B cell (primary cell): ENCODE measurements at regions not wholly inside any gene's neighbourhood (a gene's known extent, or its start where the extent isn't known, plus 50 kb on each side); places are given as distances from the start of the nearest gene placed in this dataset.

Source experiments
- ATAC-seq: fragments of 200-7000 bp; cut with Tn5 transposase; one replicate; pipeline ENCODE4 v1.10.0; 2021; ENCODE audit warnings: low read depth, mild to moderate bottlenecking, moderate number of reproducible peaks, moderate library complexity
- CTCF ChIA-PET: fragments of 350-600 bp; sonication (Branson Sonifier 250); formaldehyde crosslinking; loops from one replicate; lab custom pipeline; 2021; ENCODE audit warnings: antibody characterized with exemption, inconsistent platforms; lab: Charles Lee
- POLR2A ChIA-PET: fragments of 350-600 bp; sonication (Branson Sonifier 250); formaldehyde crosslinking; loops from one replicate; lab custom pipeline; 2021; ENCODE audit warnings: antibody characterized with exemption; lab: Charles Lee
- DNase-seq: peaks from one replicate; pipeline ENCODE4 v3.0.0; 2013
- H2AFZ ChIP-seq: 2 replicates; pipeline ENCODE4 v1.6.1; 2012; ENCODE audit warnings: mild to moderate bottlenecking, low read depth, low read length; ENCODE audit not compliant: insufficient read depth, poor library complexity, severe bottlenecking
- H3K27ac ChIP-seq, 2 donors: 1 replicate in 1 of 2; 2 replicates in 1 of 2; pipeline ENCODE4 v1.5.1; 2012 to 2013; ENCODE audit warnings: low read length in 2 of 2, mild to moderate bottlenecking in 2 of 2, moderate library complexity in 1 of 2
- H3K27me3 ChIP-seq, 4 experiments: fragments of 200-600 bp in 1 of 4; sonication (generic) in 1 of 4; replicated peaks in 1 of 4; 1 replicate in 2 of 4; 2 replicates in 2 of 4; pipeline versions ENCODE4 v1.6.1 to v1.7.0; 2013 to 2016; ENCODE audit warnings: low read length in 3 of 4, mild to moderate bottlenecking in 2 of 4, mixed read lengths in 1 of 4, moderate library complexity in 1 of 4; ENCODE audit not compliant: insufficient read depth in 4 of 4, control insufficient read depth in 3 of 4; ENCODE audit errors: control extremely low read depth in 1 of 4
- H3K36me3 ChIP-seq, 2 experiments: replicated peaks in 1 of 2; 1 replicate in 1 of 2; 2 replicates in 1 of 2; pipeline versions ENCODE4 v1.6.1 to v1.7.1; 2013; ENCODE audit warnings: low read length in 1 of 2; ENCODE audit not compliant: insufficient read depth in 2 of 2, control insufficient read depth in 1 of 2; ENCODE audit errors: control extremely low read depth in 1 of 2, extremely low read depth in 1 of 2
- H3K4me1 ChIP-seq, 2 donors: fragments of 200-600 bp in 1 of 2; sonication (generic) in 1 of 2; 1 replicate in 1 of 2; 2 replicates in 1 of 2; pipeline versions ENCODE4 v1.5.1 to v1.6.1; 2013 to 2017; ENCODE audit warnings: low read length in 2 of 2; ENCODE audit not compliant: control insufficient read depth in 2 of 2, insufficient read depth in 2 of 2
- H3K4me2 ChIP-seq: replicated peaks from 2 replicates; pipeline ENCODE3; 2012; ENCODE audit warnings: mild to moderate bottlenecking, low read depth, low read length; ENCODE audit not compliant: poor library complexity, severe bottlenecking
- H3K4me3 ChIP-seq, 5 experiments: fragments of 200-600 bp in 1 of 5; sonication (generic) in 1 of 5; 1 replicate in 3 of 5; 2 replicates in 2 of 5; pipeline versions ENCODE4 v1.5.1 to v1.7.0; 2011 to 2016; ENCODE audit warnings: low read length in 4 of 5, mild to moderate bottlenecking in 4 of 5, low read depth in 2 of 5, control low read depth in 1 of 5, moderate library complexity in 1 of 5; ENCODE audit not compliant: insufficient read depth in 1 of 5; ENCODE audit errors: control extremely low read depth in 1 of 5, extremely low read depth in 1 of 5
- H3K79me2 ChIP-seq: fragments of 200-600 bp; sonication (generic); one replicate; pipeline ENCODE4 v1.6.0; 2016; ENCODE audit warnings: low read length; ENCODE audit not compliant: control insufficient read depth, insufficient read depth
- H3K9ac ChIP-seq: fragments of 200-600 bp; sonication (generic); 2 replicates; pipeline ENCODE4 v1.6.1; 2017; ENCODE audit warnings: mild to moderate bottlenecking, low read length, moderate library complexity
- H3K9me3 ChIP-seq, 3 donors: one replicate each; pipeline versions ENCODE4 v1.6.1 to v1.7.1; 2013; ENCODE audit warnings: low read length in 2 of 3; ENCODE audit not compliant: control insufficient read depth in 2 of 3, insufficient read depth in 1 of 3; ENCODE audit errors: control extremely low read depth in 1 of 3
- H4K20me1 ChIP-seq: 2 replicates; pipeline ENCODE4 v1.6.0; 2012; ENCODE audit warnings: mild to moderate bottlenecking, low read length; ENCODE audit not compliant: insufficient read depth, control insufficient read depth, poor library complexity, severe bottlenecking
- H3K27ac Mint-ChIP-seq: one replicate; pipeline ENCODE4 v1.8.0; 2021; ENCODE audit warnings: mixed read lengths
- H3K27me3 Mint-ChIP-seq: one replicate; pipeline ENCODE4 v1.8.0; 2021; ENCODE audit warnings: mixed read lengths
- H3K4me1 Mint-ChIP-seq: one replicate; pipeline ENCODE4 v1.8.0; 2021; ENCODE audit warnings: mixed read lengths
- H3K4me3 Mint-ChIP-seq: one replicate; pipeline ENCODE4 v1.8.0; 2021; ENCODE audit warnings: mixed read lengths
- H3K9me3 Mint-ChIP-seq: one replicate; pipeline ENCODE4 v1.8.0; 2022; ENCODE audit warnings: mixed read lengths; ENCODE audit not compliant: insufficient read depth
- EZH2 ChIP-seq: IDR thresholded peaks from 2 replicates; pipeline ENCODE4 v1.6.1; 2012; ENCODE audit warnings: borderline replicate concordance, low read depth, mild to moderate bottlenecking, moderate library complexity, low read length; ENCODE audit not compliant: insufficient read depth, poor library complexity, severe bottlenecking
- WGBS: methylation state at CpG from one replicate; pipeline ENCODE4 v1.1.5; 2013; ENCODE audit warnings: missing lambda C conversion rate; ENCODE audit not compliant: insufficient coverage; 5-methylcytosine and 5-hydroxymethylcytosine counted together
- intact Hi-C: fragments of 100-400 bp; cut with micrococcal nuclease; formaldehyde crosslinking; loops from one replicate; pipeline ENCODE4 v1.10.0; 2022
- TF ChIP-seq, protein P1 (sequence below): fragments of 200-600 bp; IDR thresholded peaks from one replicate; pipeline ENCODE4 v1.8.0; 2022; ENCODE audit warnings: antibody characterized with exemption, mild to moderate bottlenecking

- DNase-seq, result no peak
- Histone ChIP-seq H3K4me2 (no peak overlapping the region), H3K79me2 (no peaks in the 10 kb centered on the region), H3K9me3 (no peaks in the 10 kb centered on the region), H3K9ac (no peak overlapping the region), H3K27ac (no peak overlapping the region), H3K4me1 (no peaks in the 10 kb centered on the region), H3K36me3 (no peaks in the 10 kb centered on the region), H4K20me1 (no peaks in the 10 kb centered on the region), H2AFZ (no peak overlapping the region), H3K27me3 (no peaks in the 10 kb centered on the region), H3K4me3 (no peak overlapping the region)
- WGBS, result 95% methylated on average over 3 of the region's 6 CpGs
- Mint-ChIP-seq H3K4me1 (no peaks in the 10 kb centered on the region), H3K27me3 (no peaks in the 10 kb centered on the region), H3K9me3 (no peaks in the 10 kb centered on the region), H3K4me3 (no peak overlapping the region), H3K27ac (no peak overlapping the region)
- TF ChIP-seq, protein P1, sequence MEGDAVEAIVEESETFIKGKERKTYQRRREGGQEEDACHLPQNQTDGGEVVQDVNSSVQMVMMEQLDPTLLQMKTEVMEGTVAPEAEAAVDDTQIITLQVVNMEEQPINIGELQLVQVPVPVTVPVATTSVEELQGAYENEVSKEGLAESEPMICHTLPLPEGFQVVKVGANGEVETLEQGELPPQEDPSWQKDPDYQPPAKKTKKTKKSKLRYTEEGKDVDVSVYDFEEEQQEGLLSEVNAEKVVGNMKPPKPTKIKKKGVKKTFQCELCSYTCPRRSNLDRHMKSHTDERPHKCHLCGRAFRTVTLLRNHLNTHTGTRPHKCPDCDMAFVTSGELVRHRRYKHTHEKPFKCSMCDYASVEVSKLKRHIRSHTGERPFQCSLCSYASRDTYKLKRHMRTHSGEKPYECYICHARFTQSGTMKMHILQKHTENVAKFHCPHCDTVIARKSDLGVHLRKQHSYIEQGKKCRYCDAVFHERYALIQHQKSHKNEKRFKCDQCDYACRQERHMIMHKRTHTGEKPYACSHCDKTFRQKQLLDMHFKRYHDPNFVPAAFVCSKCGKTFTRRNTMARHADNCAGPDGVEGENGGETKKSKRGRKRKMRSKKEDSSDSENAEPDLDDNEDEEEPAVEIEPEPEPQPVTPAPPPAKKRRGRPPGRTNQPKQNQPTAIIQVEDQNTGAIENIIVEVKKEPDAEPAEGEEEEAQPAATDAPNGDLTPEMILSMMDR, result no peak
- no peak for TF ChIP-seq EZH2
- POLR2A ChIA-PET, result no interaction called here
- intact Hi-C loops, result no loop called here
- CTCF ChIA-PET, result no interaction called here
- no peak for ATAC-seq
Observed at GRCh38 chr9:79799691-79800335, 228.0 kb downstream of the TLE4 start.

DNA sequence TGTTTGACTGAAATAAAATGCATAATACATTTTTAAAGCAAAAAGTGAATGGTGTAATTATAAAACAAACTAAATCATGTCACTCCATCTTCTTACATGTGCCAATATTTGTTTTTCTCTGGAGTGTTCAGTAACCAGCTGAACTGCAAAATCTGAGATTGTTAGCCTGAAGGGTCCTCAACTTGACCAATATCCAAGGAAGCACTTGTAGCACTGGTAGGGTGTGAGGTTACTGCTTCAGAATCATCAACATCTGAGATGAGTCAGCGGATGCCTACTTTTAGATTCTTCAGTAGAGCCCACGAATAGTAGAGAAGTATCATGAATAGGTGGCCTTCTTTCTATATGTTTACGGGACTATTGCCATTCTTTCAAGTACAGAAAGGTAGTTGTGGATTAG, 226.7 kb downstream of the TLE4 start:
- no CpG with 5 or more reads among the region's 3 CpGs for whole genome bisulfite sequencing
- Mint-ChIP-seq H3K9me3 (no peaks in the 10 kb centered on the region), H3K4me3 (no peak overlapping the region), H3K27ac (no peak overlapping the region), H3K4me1 (no peaks in the 10 kb centered on the region), H3K27me3 (no peaks in the 10 kb centered on the region)
- no peaks in the 10 kb centered on the region for H3K27me3 ChIP-seq
- H4K20me1 ChIP-seq, result no peaks in the 10 kb centered on the region
- ATAC-seq (no peak), DNase-seq (no peak)
- no peak overlapping the region for H3K9ac ChIP-seq
- intact Hi-C loops, result no loop called here
- no peak overlapping the region for H3K4me3 ChIP-seq
- TF ChIP-seq, protein P1, result no peak
- TF ChIP-seq EZH2, result no peak
- no peaks in the 10 kb centered on the region for H3K9me3 ChIP-seq
- no peak overlapping the region for H3K4me2 ChIP-seq
- ChIA-PET POLR2A (interaction anchor here (0.6 kb wide), 1 partner anchor 314 kb away, joined by 3 read pairs; no protein-coding TSS in a partner anchor), CTCF (no interaction called here)
- no peaks in the 10 kb centered on the region for H3K4me1 ChIP-seq
- H3K79me2 ChIP-seq, result no peaks in the 10 kb centered on the region
- H3K27ac ChIP-seq, result no peak overlapping the region
- H3K36me3 ChIP-seq, result no peaks in the 10 kb centered on the region
- no peak overlapping the region for H2AFZ ChIP-seq
